Mucosa of descending colon (tissue), 3 donors: ENCODE measurements at regions not wholly inside any gene's neighbourhood (a gene's known extent, or its start where the extent isn't known, plus 50 kb on each side); places are given as distances from the start of the nearest gene placed in this dataset.
A peak's percentile ranks its signal among the peaks of the same experiment; 100 is the strongest.

Source experiments
- ATAC-seq: fragments of 200-7000 bp; cut with Tn5 transposase; one replicate; pipeline ENCODE4 v1.9.1; 2020; ENCODE audit warnings: mild to moderate bottlenecking, moderate library complexity
- DNase-seq, 3 donors: peaks; one replicate each; pipeline ENCODE4 v3.0.0-alpha.2; 2020
- H3K36me3 ChIP-seq: fragments of 200-600 bp; one replicate; pipeline ENCODE4 v1.8.0; 2021; ENCODE audit warnings: low read depth, mild to moderate bottlenecking
- H3K4me1 ChIP-seq: fragments of 200-600 bp; one replicate; pipeline ENCODE4 v1.8.0; 2021; ENCODE audit warnings: low read depth, mild to moderate bottlenecking
- H3K4me3 ChIP-seq: fragments of 200-600 bp; one replicate; pipeline ENCODE4 v1.8.0; 2021; ENCODE audit warnings: mild to moderate bottlenecking
- H3K9me3 ChIP-seq: fragments of 200-600 bp; one replicate; pipeline ENCODE4 v1.8.0; 2021; ENCODE audit warnings: mild to moderate bottlenecking
- intact Hi-C, 2 donors: fragments of 100-400 bp; cut with DNase I in 1 of 2; cut with micrococcal nuclease in 1 of 2; formaldehyde crosslinking; loops; one replicate each; pipeline versions ENCODE4 v1.11.0 to v1.11.1; 2022; cut with DNase I, micrococcal nuclease
- TF ChIP-seq, protein P1 (sequence below): fragments of 200-600 bp; IDR thresholded peaks from one replicate; pipeline ENCODE4 v1.8.0; 2022; ENCODE audit warnings: antibody characterized with exemption, mild to moderate bottlenecking
- donor health status: DM: no; HTN: no; CAD: no; lungs with moderate emphysema.
- donor health status: DM: no; HTN: no; CAD: no.
- donor health status: DM: no; HTN: yes; CAD: no.

DNA sequence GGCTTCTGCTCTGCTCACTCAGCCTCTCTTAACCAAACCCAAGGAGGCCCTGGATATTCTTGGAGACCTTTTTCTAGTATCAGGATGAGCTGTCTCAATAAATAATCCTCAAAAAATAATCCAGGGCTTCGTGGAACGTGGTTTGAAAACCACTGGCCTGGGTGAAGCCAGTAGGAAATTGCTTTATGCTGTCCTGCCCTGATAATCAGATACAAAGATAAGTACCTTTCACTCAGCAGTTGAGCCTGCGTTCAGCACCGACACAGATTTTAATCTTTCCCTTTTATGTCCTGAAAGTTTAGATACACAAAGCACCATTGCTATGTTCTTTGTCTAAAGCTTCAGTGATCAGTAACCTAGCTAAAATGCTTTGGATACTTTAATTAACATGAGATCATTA is 460.0 kb downstream of the RFC3 start:
- H3K4me1 ChIP-seq = no peaks in the 10 kb centered on the region
- no peak overlapping the region for H3K4me3 ChIP-seq
- no peaks in the 10 kb centered on the region for H3K9me3 ChIP-seq
- H3K36me3 ChIP-seq = no peaks in the 10 kb centered on the region
- intact Hi-C loops = no loop called here
- TF ChIP-seq, protein P1, sequence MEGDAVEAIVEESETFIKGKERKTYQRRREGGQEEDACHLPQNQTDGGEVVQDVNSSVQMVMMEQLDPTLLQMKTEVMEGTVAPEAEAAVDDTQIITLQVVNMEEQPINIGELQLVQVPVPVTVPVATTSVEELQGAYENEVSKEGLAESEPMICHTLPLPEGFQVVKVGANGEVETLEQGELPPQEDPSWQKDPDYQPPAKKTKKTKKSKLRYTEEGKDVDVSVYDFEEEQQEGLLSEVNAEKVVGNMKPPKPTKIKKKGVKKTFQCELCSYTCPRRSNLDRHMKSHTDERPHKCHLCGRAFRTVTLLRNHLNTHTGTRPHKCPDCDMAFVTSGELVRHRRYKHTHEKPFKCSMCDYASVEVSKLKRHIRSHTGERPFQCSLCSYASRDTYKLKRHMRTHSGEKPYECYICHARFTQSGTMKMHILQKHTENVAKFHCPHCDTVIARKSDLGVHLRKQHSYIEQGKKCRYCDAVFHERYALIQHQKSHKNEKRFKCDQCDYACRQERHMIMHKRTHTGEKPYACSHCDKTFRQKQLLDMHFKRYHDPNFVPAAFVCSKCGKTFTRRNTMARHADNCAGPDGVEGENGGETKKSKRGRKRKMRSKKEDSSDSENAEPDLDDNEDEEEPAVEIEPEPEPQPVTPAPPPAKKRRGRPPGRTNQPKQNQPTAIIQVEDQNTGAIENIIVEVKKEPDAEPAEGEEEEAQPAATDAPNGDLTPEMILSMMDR = no peak
- no peak for DNase-seq
- no peak for ATAC-seq

DNA sequence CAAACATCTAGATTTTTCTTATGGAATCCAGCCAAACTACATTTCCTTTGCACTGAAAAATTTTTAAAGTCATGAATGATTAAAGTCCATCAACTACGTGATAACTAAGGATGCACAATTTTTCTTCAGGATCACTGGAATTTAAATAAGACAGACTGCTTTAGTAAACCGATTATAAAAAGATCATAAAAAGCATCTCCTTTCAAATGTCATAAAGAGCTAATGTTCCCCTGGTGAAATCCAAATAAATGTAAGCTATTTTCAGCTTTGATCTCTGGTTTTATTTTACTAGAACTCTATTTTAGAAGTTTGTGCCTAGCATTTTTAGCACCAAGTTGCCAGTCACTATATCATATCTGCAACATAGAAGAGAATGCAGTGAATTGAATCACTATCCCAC is 460.8 kb downstream of the RFC3 start:
- Histone ChIP-seq H3K4me3 (no peak overlapping the region), H3K4me1 (no peaks in the 10 kb centered on the region), H3K36me3 (no peaks in the 10 kb centered on the region), H3K9me3 (peaks cover 3% of the 10 kb centered on the region)
- intact Hi-C loops = no loop called here
- DNase-seq (no peak), ATAC-seq (no peak)
- TF ChIP-seq, protein P1 = no peak

DNA sequence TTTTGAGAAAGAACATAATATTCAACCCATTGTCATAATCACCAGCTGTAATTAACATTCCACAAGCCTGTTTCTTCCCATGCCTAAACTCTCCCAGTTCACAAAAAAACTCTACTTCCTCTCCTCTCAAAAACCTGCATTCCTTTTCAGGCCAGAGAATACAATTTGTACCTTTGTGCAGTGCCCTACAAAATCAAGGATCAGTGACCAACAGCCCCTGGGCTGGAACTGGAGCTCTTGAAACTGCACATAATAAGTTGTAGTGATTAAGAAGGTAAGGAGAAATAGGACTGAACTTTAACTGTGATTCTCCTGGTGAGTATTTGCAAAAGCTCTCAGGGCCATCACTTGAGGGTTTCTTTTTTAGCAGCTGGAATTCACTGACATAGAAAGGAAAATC is 472.7 kb downstream of the RFC3 start:
- ATAC-seq = no peak
- no peaks in the 10 kb centered on the region for H3K4me1 ChIP-seq
- TF ChIP-seq, protein P1 = no peak
- no peaks in the 10 kb centered on the region for H3K36me3 ChIP-seq
- no peaks in the 10 kb centered on the region for H3K9me3 ChIP-seq
- no peak for DNase-seq
- H3K4me3 ChIP-seq = no peak overlapping the region
- intact Hi-C loops = no loop called here

DNA sequence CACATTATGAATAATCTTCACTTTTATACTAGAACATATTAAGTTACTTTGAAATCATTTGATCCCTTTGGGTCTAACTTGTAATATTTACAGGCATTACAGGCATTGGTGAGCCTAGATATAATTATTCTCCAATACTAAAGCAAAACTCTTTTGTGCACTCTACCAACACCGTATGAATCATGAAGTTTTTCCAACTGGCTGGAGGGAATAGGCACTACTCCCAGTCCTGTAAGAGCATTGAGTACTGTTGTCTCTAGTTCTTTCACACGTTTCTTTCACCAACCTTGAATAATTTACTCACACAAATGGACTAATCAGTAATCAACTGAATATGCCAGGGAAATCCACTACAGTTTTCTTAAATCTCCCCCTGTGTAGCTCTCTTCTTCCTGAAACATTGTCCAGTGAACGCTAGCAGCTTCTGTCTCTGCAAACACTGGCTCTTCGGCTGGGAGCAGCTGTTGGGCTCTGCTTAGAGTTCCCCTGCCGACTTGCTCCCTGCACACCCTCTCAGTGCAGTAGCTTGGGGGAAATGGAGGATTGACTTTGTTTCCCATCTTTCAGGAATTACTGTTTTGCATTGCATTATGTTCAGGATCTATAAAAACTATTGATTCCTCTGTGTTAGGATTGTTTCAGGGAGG is 476.7 kb downstream of the RFC3 start:
- no peaks in the 10 kb centered on the region for H3K36me3 ChIP-seq
- ATAC-seq (peak; percentile 34), DNase-seq (no peak)
- no peaks in the 10 kb centered on the region for H3K4me1 ChIP-seq
- intact Hi-C loops = no loop called here
- TF ChIP-seq, protein P1 = no peak
- H3K9me3 ChIP-seq = no peaks in the 10 kb centered on the region
- no peak overlapping the region for H3K4me3 ChIP-seq

DNA sequence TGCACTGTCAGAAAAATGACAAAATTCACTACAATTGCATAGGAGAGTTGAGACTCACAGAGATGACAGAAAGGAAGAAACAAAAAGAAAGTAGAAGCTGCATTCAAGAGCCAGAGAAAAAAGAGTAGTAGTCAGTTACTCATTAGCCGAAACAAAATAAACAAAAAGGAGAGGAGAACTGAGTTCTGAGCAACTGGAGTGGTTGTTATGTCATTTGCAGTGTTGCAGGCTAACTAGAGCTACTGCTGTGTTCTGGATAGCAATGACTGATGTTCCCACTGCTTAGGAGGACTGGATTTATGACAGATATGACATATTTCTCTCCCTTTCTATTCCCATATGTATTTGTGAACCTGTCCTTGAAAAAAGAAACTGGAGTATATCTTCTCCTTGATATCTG is 482.6 kb downstream of the RFC3 start:
- H3K36me3 ChIP-seq = no peaks in the 10 kb centered on the region
- H3K4me1 ChIP-seq = no peaks in the 10 kb centered on the region
- TF ChIP-seq, protein P1 = no peak
- intact Hi-C loops = no loop called here
- H3K4me3 ChIP-seq = no peak overlapping the region
- peak; percentile 62 for ATAC-seq
- DNase-seq = no peak
- H3K9me3 ChIP-seq = no peaks in the 10 kb centered on the region

DNA sequence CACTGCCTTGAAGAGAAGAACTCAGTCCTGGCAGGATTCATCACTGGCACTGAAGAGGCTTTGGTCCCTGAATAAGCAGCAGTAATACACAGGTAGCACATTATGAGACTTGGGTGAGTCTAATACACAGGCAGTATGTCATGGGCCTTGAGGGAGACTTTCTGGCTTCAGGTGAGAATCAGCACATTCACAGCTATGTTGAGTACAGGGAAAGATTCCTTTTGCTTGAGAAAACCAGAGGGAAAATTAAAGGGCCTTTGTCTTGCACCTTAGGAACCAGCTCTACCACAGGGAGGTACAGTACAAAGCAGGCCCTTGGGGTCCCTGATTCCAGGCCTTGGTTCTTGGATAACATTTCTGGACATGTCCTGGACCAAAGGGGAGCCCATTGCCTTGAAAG is 484.6 kb downstream of the RFC3 start:
- DNase-seq (no peak), ATAC-seq (no peak)
- Histone ChIP-seq H3K4me3 (no peak overlapping the region), H3K9me3 (no peaks in the 10 kb centered on the region), H3K36me3 (no peaks in the 10 kb centered on the region), H3K4me1 (no peaks in the 10 kb centered on the region)
- intact Hi-C loops = no loop called here
- TF ChIP-seq, protein P1 = no peak
